Superior temporal gyrus (tissue), 1 donor: ENCODE measurements at regions not wholly inside any gene's neighbourhood (a gene's known extent, or its start where the extent isn't known, plus 50 kb on each side); places are given as distances from the start of the nearest gene placed in this dataset.
"Not testable (repeated sequence)": the region's sequence is repeated elsewhere in the genome, so short reads cannot be mapped to it uniquely, and the experiment has no call there.

Source experiments
- DNase-seq: peaks from one replicate; pipeline ENCODE4 v3.0.0-alpha.2; 2016; ENCODE audit errors: extremely low spot score

- no peak for DNase-seq
Observed at GRCh38 chrX:151042842-151043241, 59.7 kb downstream of the HMGB3 start.

GRCh38 chrX:151066373-151066772 is 83.2 kb downstream of the HMGB3 start:
- not testable (repeated sequence) for DNase-seq

GRCh38 chrX:151073767-151074166 is 90.6 kb downstream of the HMGB3 start:
- DNase-seq, result no peak

GRCh38 chrX:151081016-151081415 is 95.4 kb upstream of the GPR50 start:
- no peak for DNase-seq

GRCh38 chrX:151082077-151082948 is 94.1 kb upstream of the GPR50 start:
- DNase-seq, result peak; percentile 68

- no peak for DNase-seq
Observed at GRCh38 chrX:151084454-151084853, 91.9 kb upstream of the GPR50 start.

- no peak for DNase-seq
Observed at GRCh38 chrX:151085207-151085606, 91.2 kb upstream of the GPR50 start.

GRCh38 chrX:151088221-151088620 is 88.2 kb upstream of the GPR50 start:
- DNase-seq, result no peak

GRCh38 chrX:151099001-151099400 is 77.4 kb upstream of the GPR50 start:
- no peak for DNase-seq

- no peak for DNase-seq
Observed at GRCh38 chrX:151100799-151101198, 75.6 kb upstream of the GPR50 start.

GRCh38 chrX:151113200-151113599 is 63.2 kb upstream of the GPR50 start:
- not testable (repeated sequence) for DNase-seq
